Stimulated activated CD4-positive, alpha-beta T cell treated with anti-CD3 and anti-CD28 coated beads, Interleukin-4, amount 100 ng/mL, for 1 hour (primary cell): ENCODE measurements at regions not wholly inside any gene's neighbourhood (a gene's known extent, or its start where the extent isn't known, plus 50 kb on each side); places are given as distances from the start of the nearest gene placed in this dataset.
"Not testable (repeated sequence)": the region's sequence is repeated elsewhere in the genome, so short reads cannot be mapped to it uniquely, and the experiment has no call there.

ENCODE experiments used
- DNase-seq: peaks from one replicate; pipeline ENCODE4 v3.0.0-alpha.2; 2020

DNA sequence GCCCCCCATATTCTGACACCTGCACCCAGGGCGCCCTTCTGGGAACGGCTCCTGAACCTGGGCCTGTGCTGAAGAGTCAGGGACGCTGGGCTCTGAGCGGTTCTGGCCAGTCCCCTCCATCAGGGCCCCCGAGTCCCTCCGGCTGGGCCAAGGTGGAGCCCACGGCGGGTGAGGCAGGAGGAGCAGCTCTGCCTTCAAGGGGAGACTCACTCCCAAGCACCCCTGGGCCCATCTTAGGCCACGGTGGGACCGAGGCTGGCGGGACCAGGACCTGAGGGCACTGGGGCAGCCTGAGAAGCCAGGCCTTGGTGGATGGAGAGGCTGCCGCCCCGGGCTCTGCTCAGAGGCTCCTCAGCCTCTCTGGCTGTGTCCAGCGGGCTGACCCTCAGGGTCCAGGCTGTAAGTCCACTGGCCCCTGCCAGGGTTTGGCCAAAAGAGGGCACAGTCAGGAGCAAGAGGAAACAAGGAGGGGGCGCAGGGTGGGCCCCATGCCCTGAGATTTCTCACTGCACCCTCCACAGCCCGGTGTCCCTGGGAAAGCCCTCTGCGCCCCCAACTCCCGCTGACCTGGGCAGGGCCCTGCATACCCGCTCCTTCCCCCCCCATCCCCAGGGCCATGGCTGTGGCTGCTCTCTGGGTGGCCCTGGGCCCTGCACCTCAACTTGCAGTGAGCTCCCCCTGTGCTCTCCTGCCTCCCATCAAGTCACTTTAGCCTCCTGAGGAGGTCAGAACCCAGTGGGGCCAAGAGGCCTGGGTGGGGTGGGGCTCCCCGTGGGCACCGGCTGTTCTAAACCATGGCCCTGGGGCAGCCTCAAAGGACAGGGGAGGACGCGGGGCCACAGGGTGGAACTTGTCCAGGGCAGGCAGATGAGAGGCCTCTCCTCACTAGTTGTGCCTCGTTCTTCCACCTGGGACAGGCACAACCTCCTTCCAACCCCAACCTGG is 266.4 kb upstream of the SFSWAP start:
- no peak for DNase-seq

DNA sequence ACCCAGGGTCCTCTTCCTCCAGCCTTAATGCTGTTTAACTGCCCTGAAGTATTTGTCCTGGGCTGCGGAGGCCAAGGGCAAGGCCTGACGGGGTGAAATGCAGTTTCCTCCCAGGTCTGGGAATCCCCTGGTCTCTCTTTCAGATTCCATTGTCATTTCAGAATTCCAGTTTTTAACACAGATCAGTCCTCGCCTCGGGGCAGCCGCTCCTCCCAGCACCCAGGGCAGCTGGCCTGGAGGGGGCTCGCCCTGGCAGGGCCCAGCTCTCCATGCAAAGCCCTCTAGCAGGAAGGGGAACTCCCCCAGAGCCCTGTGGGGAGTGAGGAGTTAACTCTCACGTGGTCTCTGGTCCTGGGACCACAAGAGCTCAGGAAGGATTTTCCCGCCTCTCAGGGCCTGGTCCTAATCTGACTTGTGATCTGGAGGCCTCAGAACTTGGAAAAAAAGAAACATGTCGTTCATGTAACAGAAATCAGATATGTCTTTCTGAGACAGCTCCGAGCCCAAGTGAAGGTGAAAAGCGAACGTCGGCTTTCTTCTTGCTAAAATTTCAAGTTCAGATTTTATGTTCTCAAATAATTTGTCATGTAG is 265.6 kb upstream of the SFSWAP start:
- no peak for DNase-seq

DNA sequence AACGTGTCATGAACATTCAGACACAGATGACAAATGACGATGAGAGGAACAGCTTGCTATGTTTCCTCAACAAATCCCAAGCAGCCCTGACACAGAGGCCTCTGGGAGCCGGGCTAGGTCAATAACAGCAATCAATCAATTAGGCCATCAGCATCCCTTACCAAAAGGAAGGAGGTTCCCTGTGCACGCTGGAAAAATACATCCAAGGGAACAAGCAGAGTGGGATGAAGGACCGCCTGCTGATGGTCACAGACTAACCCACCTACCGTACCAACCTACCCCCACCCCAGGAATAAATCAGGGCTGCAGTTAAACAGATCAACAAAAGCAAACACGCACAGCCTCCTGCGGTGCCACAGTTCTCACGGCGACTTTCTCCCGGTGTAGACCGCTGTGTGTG is 265.1 kb upstream of the SFSWAP start:
- DNase-seq = no peak

DNA sequence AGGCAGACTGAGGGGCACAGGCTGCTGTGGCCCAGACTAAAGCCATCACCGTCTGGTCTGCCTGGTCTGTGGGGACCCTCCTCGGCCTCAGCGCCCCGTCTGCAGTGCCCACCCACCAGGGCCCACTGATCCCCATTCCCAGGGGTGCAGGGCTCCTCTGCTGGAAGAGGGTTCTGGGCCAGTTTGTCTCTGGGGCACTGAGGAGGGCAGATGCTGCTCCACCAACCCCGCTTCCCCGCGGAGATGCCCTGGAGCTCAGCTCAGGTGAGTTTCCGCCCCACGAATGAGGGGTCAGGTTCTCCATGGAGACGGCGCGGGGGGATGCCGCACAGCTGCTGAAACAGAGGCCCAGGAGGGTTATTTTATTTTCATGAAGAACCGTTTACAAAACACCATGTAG is 263.3 kb upstream of the SFSWAP start:
- not testable (repeated sequence) for DNase-seq

DNA sequence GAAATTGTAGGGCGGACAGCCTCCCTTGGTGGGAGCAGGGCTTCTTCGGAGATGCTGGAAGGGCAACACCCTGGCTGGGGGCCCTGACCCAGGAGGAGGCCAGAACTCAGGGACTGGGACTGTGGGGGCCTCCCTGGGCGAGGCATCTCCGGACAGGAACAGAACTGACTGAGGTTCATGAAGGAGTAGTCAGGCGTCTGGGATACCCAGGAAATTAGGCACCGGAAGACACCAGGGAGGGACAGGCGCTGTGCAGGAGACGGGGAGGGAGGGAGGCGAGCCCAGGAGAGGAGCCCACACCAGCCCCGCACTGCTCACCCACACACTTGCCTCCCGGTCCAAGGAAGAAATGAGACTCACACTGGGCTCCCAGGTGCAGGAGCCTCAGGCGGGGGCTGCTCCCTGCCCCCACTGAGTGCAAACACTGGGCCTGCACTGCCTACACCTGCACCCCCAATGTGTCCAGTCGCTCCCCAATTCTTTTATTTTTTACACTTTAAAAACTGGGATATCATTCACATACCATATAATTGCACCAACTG is 262.6 kb upstream of the SFSWAP start:
- DNase-seq = no peak

DNA sequence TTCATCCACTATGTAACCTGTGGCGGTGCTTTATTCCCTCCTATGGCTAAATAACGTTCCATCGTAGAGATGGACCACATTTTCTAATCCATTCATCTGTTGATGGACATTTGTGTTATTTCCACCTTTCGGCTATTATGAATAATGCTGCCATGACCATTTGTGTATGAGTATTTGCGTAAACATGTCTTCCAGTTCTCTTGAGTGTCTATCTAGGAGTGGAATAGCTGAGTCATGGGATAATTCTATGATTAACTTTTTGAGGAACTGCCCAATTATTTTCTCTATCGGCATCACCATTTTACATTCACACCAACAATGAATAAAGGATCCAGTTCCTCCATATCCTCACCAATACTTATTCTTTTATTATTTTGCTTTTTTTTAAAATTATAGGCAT is 261.9 kb upstream of the SFSWAP start:
- no peak for DNase-seq

DNA sequence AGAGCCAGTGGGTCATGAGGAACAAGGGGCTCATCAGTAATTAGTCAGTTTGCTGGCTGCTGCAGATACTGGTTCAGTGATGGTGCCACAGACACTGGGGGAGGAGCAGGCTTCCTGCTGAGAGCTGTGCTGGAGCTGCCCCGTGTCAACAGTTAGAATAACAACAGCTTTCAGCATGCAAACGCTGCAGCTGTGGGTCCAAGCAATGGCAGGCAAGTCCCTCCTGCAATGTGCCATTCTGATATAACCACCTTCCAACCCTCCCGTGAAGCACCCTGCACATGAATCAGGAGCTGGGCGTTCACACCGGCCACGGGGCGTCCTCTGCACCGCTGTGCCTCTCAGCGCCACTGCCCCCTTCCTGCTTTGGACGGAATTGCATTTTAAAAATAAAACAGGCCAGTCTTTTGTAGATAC is 258.4 kb upstream of the SFSWAP start:
- peak; percentile 11 for DNase-seq

DNA sequence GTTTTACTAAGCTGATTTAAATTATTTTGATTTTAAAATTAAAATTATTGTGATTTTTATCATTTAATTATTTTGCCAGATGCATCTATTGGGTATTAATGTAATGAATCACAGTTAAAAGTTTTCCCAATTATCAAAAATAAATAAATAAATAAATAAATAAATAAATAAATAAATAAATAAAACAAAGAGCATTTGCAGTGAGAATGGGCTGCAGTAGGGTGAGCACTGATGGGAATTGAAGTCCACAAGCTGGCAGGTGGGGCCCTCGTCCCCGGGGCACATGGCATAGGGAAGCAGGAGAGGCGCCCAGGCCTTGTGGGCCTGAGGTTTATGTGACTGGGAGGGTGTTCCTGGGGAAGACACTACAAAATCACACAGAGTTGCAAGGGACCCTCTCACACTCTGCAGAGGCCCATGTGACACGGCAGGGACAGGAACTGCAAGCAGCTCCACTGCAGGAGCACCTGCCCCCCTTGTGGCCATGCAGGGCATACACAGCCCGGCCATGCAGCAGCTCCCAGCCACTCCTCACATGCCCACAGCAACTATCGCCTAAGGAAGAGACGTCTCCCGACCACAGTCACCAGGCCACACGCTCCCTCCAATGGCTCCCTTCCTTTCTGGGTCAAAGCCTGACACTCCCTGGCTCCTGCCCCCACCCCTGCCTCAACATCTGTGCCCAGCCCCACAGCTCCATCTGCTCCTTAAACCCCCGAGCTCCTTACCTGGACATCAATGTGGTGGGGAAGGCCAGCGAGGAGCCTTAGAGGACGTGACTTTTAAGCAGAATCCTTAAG is 256.3 kb upstream of the SFSWAP start:
- DNase-seq = peak; percentile 38

DNA sequence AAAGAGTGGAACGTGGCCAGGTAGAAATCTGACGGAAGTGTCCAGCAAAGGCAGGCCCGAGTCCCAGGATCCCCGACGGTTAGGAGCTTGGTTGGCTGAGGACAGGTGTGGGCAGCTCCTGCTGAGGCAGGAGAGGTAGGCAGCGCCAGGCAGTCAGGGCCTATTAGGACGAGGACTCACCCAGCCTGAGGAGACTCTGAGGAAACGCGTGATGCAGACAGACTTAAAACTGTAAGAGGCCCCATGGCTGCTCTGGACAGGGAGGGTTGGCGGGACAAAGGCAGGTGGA is 255.7 kb upstream of the SFSWAP start:
- DNase-seq = no peak

DNA sequence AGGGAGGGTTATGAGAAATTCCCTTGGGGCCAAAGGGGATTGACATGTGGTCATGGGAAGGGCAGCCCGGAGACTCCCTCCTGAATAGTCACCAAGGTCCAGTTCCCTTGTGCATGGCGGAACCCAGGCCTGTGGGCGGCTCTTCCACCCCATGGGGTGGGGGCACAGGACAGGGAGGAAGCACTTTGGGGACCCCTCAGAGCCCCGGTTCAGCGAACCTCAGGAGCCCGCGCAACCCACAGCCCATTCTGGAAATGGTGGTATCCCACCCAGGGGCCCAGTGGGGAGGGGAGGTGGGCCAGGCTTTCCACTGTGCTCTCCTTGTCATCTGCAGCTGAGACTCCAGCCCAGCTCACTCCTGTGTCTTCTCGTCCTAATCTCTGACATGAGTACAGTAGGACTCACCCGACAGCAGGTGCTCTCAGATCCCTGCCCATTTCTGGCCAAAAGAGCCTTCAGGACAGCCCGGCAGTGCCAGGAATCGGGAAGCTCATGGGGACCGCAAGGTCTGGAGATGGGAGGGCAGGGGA is 255.2 kb upstream of the SFSWAP start:
- DNase-seq = no peak

DNA sequence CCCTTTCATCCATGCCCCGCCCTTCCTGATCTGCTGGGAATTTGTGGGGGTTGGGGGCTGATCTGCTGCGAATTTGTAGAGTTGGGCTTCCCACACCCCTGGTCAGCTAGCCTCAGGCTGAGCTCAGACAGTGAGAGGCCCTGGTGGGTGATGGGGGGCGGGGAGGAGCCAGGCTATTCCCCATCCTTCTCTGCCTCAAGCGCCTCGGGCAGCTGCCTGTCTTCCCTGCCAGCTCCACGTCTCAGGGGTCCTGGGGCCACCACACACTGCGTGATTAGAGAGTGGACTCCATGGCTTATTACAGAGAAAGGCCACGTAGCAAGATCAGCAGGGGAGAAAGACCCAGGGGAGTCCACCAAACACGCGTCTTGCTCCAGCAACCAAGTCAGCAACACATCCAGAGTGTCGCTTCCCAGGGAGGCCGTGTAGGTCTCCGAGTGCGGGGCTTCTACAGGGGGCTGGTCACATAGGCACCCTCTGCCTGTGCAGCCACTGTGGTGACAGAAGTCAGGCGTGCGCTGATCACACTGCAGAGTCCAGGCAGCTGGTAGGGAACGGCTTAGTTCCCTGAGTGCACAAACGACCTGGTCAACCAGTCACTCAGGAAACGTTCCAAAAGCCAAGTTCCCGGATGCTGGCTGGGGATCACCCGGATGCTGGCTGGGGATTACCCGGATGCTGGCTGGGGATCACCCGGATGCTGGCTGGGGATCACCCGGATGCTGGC is 254.4 kb upstream of the SFSWAP start:
- DNase-seq = no peak

DNA sequence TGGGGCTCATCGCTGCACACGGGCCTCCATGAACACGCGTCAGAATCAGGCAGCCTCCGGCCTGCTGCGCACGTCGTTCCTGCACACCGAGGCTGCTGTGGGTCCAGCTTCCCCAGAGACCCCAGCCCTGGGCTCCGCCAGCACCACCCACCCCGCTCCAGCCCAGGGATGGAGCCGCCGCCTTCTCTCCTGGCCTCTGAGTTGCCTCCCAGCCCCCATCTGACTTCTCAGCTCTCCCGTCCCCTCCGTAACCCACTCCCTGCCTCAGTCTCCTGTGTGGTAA is 253.9 kb upstream of the SFSWAP start:
- DNase-seq = no peak

DNA sequence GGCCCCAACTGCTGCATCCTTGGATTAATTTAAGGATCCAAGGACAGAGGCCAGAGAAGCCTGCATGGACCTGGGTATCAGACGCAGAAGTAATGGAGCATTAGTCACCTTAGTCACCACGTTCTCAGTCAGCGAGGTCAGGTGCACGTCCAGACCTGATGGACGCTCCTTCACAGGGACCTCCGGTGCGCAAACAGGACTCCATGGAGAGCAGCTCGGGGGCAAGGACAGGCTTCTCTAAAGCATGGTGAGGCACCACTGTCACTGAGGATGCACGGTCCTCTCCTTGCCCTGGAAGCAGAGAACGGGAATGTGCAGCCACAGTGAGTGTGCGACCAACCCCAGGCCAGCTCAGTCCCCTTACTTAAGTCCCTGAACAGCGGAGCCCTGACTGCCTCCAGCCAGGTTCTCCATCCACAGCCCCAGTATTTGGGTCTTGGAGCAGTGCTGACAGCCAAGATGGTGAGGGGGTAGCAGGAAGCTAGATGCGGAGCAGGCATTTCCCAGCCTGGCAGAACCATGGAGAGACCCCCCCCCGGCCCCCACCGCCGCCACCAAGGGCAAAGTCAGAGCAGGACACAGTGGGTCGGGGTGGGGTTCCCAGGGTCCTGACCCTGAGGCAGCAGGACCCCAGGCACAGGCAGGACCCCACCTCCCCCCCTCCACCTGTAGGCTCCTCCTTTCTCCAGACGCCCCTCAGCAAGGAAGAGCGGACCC is 253.4 kb upstream of the SFSWAP start:
- DNase-seq = no peak

DNA sequence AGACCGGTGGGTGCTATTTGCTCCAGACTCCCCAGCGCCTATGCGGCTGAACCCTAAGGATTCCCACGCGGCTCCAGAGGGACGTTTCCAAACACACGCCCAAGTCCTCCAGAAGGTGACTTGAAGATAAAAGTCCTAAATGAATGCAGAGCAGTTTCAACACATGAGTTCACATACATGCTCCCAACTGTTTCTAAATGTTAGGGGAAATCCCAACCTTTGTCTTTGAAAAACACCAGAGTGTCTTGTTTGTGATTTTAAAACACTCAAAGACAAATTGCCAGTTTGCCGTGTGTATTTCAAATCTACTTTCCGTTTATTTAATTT is 252.9 kb upstream of the SFSWAP start:
- DNase-seq = no peak

DNA sequence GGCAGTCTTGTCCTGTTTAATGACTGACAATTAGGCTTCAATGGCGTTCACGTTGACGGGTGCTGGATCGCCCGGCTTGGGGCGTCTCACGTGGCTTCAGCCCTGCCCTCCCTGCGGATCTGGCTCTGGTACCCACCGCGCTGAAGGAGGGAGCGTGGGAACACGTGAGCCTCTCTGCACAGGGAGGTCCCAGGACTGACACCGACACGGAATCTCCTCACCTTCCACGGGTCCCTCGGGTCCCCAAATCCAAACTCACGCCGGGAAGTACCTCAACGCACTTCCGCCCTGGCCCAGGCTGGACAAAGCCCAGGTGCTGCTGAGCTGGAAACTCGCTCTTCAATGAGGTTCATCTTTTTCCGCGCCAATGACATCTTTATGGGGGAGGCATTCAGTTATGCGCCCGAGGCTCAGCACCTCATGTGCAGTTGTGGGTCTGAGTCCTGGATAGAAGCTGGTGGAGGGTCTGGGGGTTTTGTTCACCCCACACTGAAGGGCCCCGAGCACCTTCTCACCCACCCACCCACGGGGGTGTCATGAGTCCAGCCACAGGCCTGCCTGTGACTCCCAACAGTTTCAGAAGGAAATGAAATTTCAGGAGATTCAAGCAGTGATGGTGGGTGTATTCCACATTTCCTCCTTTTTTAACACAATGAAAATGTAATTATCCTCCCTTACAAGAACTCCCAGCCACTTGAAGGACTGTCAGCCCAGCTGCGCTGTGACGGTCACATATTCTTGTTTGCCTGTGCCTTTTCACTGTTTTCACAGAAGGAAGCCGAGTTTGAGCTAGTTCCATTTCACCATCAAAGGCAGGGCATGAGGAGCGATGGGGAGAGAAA is 251.7 kb upstream of the SFSWAP start:
- no peak for DNase-seq

DNA sequence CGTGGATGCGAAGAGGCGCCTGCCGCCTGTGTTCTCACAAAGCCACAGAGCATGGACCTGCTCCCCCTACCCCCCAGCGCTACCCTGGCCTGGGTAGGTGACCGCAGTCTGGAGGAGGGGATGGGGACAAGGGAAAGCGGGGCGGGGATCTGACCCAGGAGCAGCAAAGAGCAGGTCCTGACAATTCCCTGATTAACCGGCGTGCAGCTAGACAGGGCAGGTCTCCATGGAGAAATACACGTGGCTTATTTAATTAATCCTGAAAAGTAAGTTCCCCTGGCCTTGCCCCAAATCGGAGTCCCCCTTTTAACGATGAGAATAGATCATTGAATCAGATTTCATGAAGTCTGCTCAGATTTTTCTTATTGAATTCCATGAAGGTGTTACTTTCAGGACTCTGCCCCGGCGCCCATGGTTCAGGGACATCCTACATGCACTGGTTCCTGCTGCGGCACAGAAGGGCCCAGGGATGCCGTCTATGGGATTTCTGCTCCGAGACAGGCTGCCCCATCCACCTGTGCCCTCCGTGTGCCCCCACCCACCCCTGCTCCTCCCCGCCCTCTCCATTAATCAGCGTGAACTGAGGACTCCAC is 251.0 kb upstream of the SFSWAP start:
- no peak for DNase-seq

DNA sequence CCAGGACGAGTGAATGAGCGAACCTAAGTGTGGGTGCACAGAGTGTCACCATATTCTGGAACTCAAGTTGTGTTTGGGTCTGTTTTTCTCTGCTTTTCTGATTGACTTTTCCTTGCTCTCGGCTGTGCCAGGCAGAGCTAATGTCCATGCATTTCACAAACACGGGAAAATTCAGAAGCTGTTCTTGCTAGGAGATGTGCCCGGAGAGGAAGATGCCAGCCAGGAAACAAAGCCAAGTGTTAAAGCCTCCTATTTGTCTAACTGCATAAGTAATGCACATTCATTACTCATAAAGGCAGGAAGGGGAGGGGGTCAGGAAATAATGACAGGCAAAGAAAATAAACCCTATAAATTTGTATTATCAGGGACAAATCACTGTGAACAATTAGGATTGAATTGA is 250.4 kb upstream of the SFSWAP start:
- DNase-seq = no peak

DNA sequence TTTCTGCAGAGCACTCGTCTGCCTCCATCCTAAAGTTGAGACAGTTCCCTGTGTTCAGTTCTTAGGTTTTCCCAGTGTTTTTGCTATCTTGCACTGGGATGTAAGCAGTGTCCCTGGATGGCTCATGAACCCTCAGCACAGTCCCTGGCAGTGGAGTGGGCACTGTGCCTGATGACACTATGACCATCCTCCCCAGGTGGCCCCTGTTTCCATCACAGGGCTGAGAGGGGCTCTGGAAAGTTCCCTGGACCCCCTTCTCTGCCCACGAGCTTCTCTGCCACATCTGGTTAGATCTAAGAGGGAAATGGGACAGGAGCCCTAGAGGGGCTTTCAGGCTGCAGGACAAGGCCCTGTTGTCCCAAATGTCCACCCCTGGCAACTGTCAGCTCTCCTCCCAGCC is 249.8 kb upstream of the SFSWAP start:
- DNase-seq = no peak

DNA sequence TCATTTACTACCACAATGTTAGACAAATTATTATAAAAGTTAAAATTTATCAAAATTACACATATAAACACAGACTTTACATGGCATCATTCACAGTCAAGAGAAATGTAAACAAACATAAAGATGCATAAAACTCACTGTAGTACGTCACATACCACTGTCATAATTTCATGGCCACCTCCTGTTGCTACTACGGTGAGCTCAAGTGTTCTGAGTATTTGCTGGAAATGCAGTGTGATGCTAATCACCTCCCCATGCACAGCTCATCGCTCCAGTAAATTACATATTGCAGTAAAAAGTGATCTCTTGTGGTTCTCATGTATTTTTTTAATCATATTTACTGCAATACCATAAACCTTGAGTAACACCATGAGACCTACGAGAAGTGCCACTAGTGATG is 247.7 kb upstream of the SFSWAP start:
- no peak for DNase-seq

DNA sequence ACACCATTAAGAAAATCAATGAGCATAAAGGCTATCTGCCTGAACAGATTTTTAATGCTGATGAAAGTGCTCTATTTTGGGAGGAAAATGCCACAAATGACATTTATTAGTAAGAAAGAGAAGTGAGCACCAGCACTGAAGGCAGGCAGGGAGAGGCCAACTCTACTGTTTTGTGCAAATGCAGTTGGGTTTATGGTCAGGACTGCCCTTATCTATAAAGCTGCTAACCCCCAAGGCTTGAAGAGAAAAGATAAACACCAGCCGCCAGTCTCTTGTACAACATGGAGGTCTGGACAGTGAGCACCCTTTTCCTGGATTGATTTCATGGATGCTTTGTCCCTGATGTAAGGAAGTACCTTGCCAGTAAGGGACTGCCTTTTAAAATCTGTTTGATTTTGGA is 246.8 kb upstream of the SFSWAP start:
- no peak for DNase-seq

DNA sequence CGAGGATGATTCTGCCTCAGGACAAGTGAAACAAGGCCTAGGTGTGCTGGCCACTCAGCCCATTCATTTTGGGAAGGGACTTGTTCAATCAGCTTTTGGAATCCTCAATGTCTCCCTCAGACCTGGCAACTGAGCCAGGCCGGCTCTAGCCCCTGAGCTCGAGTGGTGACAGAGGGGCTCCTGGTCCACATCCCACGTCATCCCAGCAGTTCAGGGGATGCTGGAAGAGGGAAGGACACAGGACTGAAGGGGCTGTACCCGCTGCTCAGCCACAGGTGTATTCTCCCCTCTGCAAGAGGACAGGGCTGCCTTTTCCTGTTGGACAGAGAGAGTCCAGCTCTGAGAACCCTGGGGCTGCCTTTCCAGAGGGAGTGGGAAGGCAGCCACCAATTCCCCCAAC is 244.6 kb upstream of the SFSWAP start:
- DNase-seq = no peak
